ENCODE measurements at regions not wholly inside any gene's neighbourhood (a gene's known extent, or its start where the extent isn't known, plus 50 kb on each side); places are given as distances from the start of the nearest gene placed in this dataset.

GRCh38 chr12:65539023-65539422, 260.5 kb downstream of the MSRB3 start:
- POLR2A ChIA-PET, result no interaction called here

GRCh38 chr12:65540140-65540539, 261.7 kb downstream of the MSRB3 start:
- Mint-ChIP-seq H3K9me3 (peaks cover 0 to 26% (median 14%) of the 10 kb centered on the region in 3 donors), H3K36me3 (no peaks in the 10 kb centered on the region), H3K27me3 (no peaks in the 10 kb centered on the region), H3K27ac (no peak overlapping the region), H3K4me3 (no peak overlapping the region), H3K4me1 (no peaks in the 10 kb centered on the region)
- Histone ChIP-seq H3K4me1 (ENCODE audit: control insufficient read depth in 1 of 2, extremely low read depth in 1 of 2, insufficient read depth in 2 of 2, low read length in 2 of 2) (no peaks in the 10 kb centered on the region), H3K4me3 (ENCODE audit: control insufficient read depth in 1 of 2, extremely low read depth in 1 of 2, low read length in 1 of 2) (no peak overlapping the region), H3K27ac (ENCODE audit: low read length) (no peak overlapping the region), H3K36me3 (ENCODE audit: control insufficient read depth in 2 of 2, extremely low read depth in 1 of 2, insufficient read depth in 1 of 2, low read length in 1 of 2) (no peaks in the 10 kb centered on the region), H3K9me3 (no peaks in the 10 kb centered on the region), H3K27me3 (replicated peaks in 1 of 2; ENCODE audit: control insufficient read depth in 2 of 2, extremely low read depth in 1 of 2, insufficient read depth in 2 of 2, low read length in 1 of 2) (no peaks in the 10 kb centered on the region)
- ChIA-PET POLR2A (no interaction called here), CTCF (no interaction called here)
- WGBS (ENCODE audit: insufficient coverage), result no CpG with 5 or more reads among the region's 1 CpG
- ATAC-seq (replicated peaks in 1 of 4) (no peak), DNase-seq (no peak)

More at GRCh38 chr12:65539023-65539422, 260.5 kb downstream of the MSRB3 start:
- DNase-seq (no peak), ATAC-seq (replicated peaks in 1 of 4) (no peak)
- no peaks in the 10 kb centered on the region for H3K9me3 ChIP-seq
- no peak overlapping the region for H3K4me3 ChIP-seq (ENCODE audit: control insufficient read depth in 1 of 2, extremely low read depth in 1 of 2, low read length in 1 of 2)
- Mint-ChIP-seq H3K36me3 (no peaks in the 10 kb centered on the region), H3K4me1 (no peaks in the 10 kb centered on the region), H3K9me3 (peaks cover 0 to 26% (median 14%) of the 10 kb centered on the region in 3 donors), H3K4me3 (no peak overlapping the region), H3K27me3 (no peaks in the 10 kb centered on the region), H3K27ac (no peak overlapping the region)
- H3K4me1 ChIP-seq (ENCODE audit: control insufficient read depth in 1 of 2, extremely low read depth in 1 of 2, insufficient read depth in 2 of 2, low read length in 2 of 2), result no peaks in the 10 kb centered on the region
- 75% methylated on average over 1 of the region's 1 CpG for WGBS (ENCODE audit: insufficient coverage)
- H3K36me3 ChIP-seq (ENCODE audit: control insufficient read depth in 2 of 2, extremely low read depth in 1 of 2, insufficient read depth in 1 of 2, low read length in 1 of 2), result no peaks in the 10 kb centered on the region
- CTCF ChIA-PET, result no interaction called here
- no peak overlapping the region for H3K27ac ChIP-seq (ENCODE audit: low read length)
- no peaks in the 10 kb centered on the region for H3K27me3 ChIP-seq (replicated peaks in 1 of 2; ENCODE audit: control insufficient read depth in 2 of 2, extremely low read depth in 1 of 2, insufficient read depth in 2 of 2, low read length in 1 of 2)

GRCh38 chr12:65546528-65546927, 268.0 kb downstream of the MSRB3 start:
- CTCF ChIA-PET, result interaction anchor here in 1 of 2 donors (1.3 kb wide), 1 partner anchor 10 kb away, joined by 4 read pairs; no protein-coding TSS in a partner anchor
- DNase-seq, result no peak
- Mint-ChIP-seq H3K4me3 (no peak overlapping the region), H3K36me3 (no peaks in the 10 kb centered on the region), H3K27ac (no peak overlapping the region), H3K4me1 (no peaks in the 10 kb centered on the region), H3K9me3 (peaks cover 0 to 4% (median 0%) of the 10 kb centered on the region in 3 donors), H3K27me3 (peaks cover 0 to 2% of the 10 kb centered on the region in 2 donors)
- Histone ChIP-seq H3K36me3 (ENCODE audit: control insufficient read depth in 2 of 2, extremely low read depth in 1 of 2, insufficient read depth in 1 of 2, low read length in 1 of 2) (no peaks in the 10 kb centered on the region), H3K27ac (ENCODE audit: low read length) (no peak overlapping the region), H3K27me3 (replicated peaks in 1 of 2; ENCODE audit: control insufficient read depth in 2 of 2, extremely low read depth in 1 of 2, insufficient read depth in 2 of 2, low read length in 1 of 2) (peaks cover 0 to 7% of the 10 kb centered on the region in 2 experiments), H3K4me3 (ENCODE audit: control insufficient read depth in 1 of 2, extremely low read depth in 1 of 2, low read length in 1 of 2) (no peak overlapping the region), H3K9me3 (no peaks in the 10 kb centered on the region), H3K4me1 (ENCODE audit: control insufficient read depth in 1 of 2, extremely low read depth in 1 of 2, insufficient read depth in 2 of 2, low read length in 2 of 2) (no peaks in the 10 kb centered on the region)
- WGBS (ENCODE audit: insufficient coverage), result 100% methylated on average over 2 of the region's 4 CpGs
- POLR2A ChIA-PET, result no interaction called here
- no peak for ATAC-seq (replicated peaks in 1 of 4)

GRCh38 chr12:65556676-65557437, 267.4 kb upstream of the HMGA2 start:
- H3K27ac ChIP-seq (ENCODE audit: low read length), result no peak overlapping the region
- peaks cover 0 to 2% of the 10 kb centered on the region in 2 experiments for H3K27me3 ChIP-seq (replicated peaks in 1 of 2; ENCODE audit: control insufficient read depth in 2 of 2, extremely low read depth in 1 of 2, insufficient read depth in 2 of 2, low read length in 1 of 2)
- H3K36me3 ChIP-seq (ENCODE audit: control insufficient read depth in 2 of 2, extremely low read depth in 1 of 2, insufficient read depth in 1 of 2, low read length in 1 of 2), result no peaks in the 10 kb centered on the region
- peak; percentile 65 to 78 (median 76) for ATAC-seq (replicated peaks in 1 of 4)
- no peaks in the 10 kb centered on the region for H3K9me3 ChIP-seq
- 29% methylated on average over 18 of the region's 22 CpGs for WGBS (ENCODE audit: insufficient coverage)
- Mint-ChIP-seq H3K4me1 (peaks cover 5 to 8% (median 6%) of the 10 kb centered on the region in 3 donors), H3K9me3 (no peaks in the 10 kb centered on the region), H3K27ac (no peak overlapping the region), H3K36me3 (no peaks in the 10 kb centered on the region), H3K4me3 (peak overlapping the region in 1 of 3 donors; percentile 10), H3K27me3 (peaks cover 3 to 18% of the 10 kb centered on the region in 2 donors)
- CTCF ChIA-PET, result interaction anchor here (0.5 to 1.2 kb wide), 10 partner anchors 10 to 666 kb away, joined by 3 to 7 read pairs (median 3); no protein-coding TSS in a partner anchor
- peaks cover 0 to 3% of the 10 kb centered on the region in 2 experiments for H3K4me1 ChIP-seq (ENCODE audit: control insufficient read depth in 1 of 2, extremely low read depth in 1 of 2, insufficient read depth in 2 of 2, low read length in 2 of 2)
- peak; percentile 5 to 67 (median 34) for DNase-seq
- POLR2A ChIA-PET, result no interaction called here
- H3K4me3 ChIP-seq (ENCODE audit: control insufficient read depth in 1 of 2, extremely low read depth in 1 of 2, low read length in 1 of 2), result no peak overlapping the region

- no peak overlapping the region for H3K4me3 ChIP-seq (ENCODE audit: control insufficient read depth in 1 of 2, extremely low read depth in 1 of 2, low read length in 1 of 2)
- Mint-ChIP-seq H3K36me3 (no peaks in the 10 kb centered on the region), H3K4me3 (no peak overlapping the region), H3K4me1 (peaks cover 5 to 8% (median 6%) of the 10 kb centered on the region in 3 donors), H3K9me3 (no peaks in the 10 kb centered on the region), H3K27me3 (peaks cover 8 to 24% of the 10 kb centered on the region in 2 donors), H3K27ac (no peak overlapping the region)
- WGBS (ENCODE audit: insufficient coverage), result 100% methylated on average over 1 of the region's 3 CpGs
- no peak overlapping the region for H3K27ac ChIP-seq (ENCODE audit: low read length)
- peaks cover 0 to 3% of the 10 kb centered on the region in 2 experiments for H3K4me1 ChIP-seq (ENCODE audit: control insufficient read depth in 1 of 2, extremely low read depth in 1 of 2, insufficient read depth in 2 of 2, low read length in 2 of 2)
- ATAC-seq (replicated peaks in 1 of 4), result no peak
- no peaks in the 10 kb centered on the region for H3K9me3 ChIP-seq
- ChIA-PET POLR2A (no interaction called here), CTCF (interaction anchor here (0.5 to 1.2 kb wide), 7 partner anchors 9 to 667 kb away, joined by 3 to 7 read pairs (median 4); no protein-coding TSS in a partner anchor)
- no peak for DNase-seq
- H3K36me3 ChIP-seq (ENCODE audit: control insufficient read depth in 2 of 2, extremely low read depth in 1 of 2, insufficient read depth in 1 of 2, low read length in 1 of 2), result no peaks in the 10 kb centered on the region
- peaks cover 0 to 2% of the 10 kb centered on the region in 2 experiments for H3K27me3 ChIP-seq (replicated peaks in 1 of 2; ENCODE audit: control insufficient read depth in 2 of 2, extremely low read depth in 1 of 2, insufficient read depth in 2 of 2, low read length in 1 of 2)
These were observed 266.7 kb upstream of the HMGA2 start for GRCh38 chr12:65557438-65558181.

GRCh38 chr12:65560286-65560685, 264.0 kb upstream of the HMGA2 start:
- ChIA-PET POLR2A (no interaction called here), CTCF (interaction anchor here in 1 of 2 donors (0.6 to 0.7 kb wide), 2 partner anchors 11 to 519 kb away, joined by 3 to 4 read pairs; no protein-coding TSS in a partner anchor)
- Mint-ChIP-seq H3K4me3 (no peak overlapping the region), H3K27ac (no peak overlapping the region), H3K9me3 (no peaks in the 10 kb centered on the region), H3K27me3 (peaks cover 21 to 29% of the 10 kb centered on the region in 2 donors), H3K4me1 (peaks cover 5 to 8% (median 6%) of the 10 kb centered on the region in 3 donors), H3K36me3 (no peaks in the 10 kb centered on the region)
- no peak overlapping the region for H3K4me3 ChIP-seq (ENCODE audit: control insufficient read depth in 1 of 2, extremely low read depth in 1 of 2, low read length in 1 of 2)
- H3K27ac ChIP-seq (ENCODE audit: low read length), result no peak overlapping the region
- H3K9me3 ChIP-seq, result no peaks in the 10 kb centered on the region
- DNase-seq (no peak), ATAC-seq (replicated peaks in 1 of 4) (no peak)
- H3K4me1 ChIP-seq (ENCODE audit: control insufficient read depth in 1 of 2, extremely low read depth in 1 of 2, insufficient read depth in 2 of 2, low read length in 2 of 2), result peaks cover 0 to 3% of the 10 kb centered on the region in 2 experiments
- peaks cover 0 to 2% of the 10 kb centered on the region in 2 experiments for H3K27me3 ChIP-seq (replicated peaks in 1 of 2; ENCODE audit: control insufficient read depth in 2 of 2, extremely low read depth in 1 of 2, insufficient read depth in 2 of 2, low read length in 1 of 2)
- no peaks in the 10 kb centered on the region for H3K36me3 ChIP-seq (ENCODE audit: control insufficient read depth in 2 of 2, extremely low read depth in 1 of 2, insufficient read depth in 1 of 2, low read length in 1 of 2)
- no CpG with 5 or more reads among the region's 2 CpGs for WGBS (ENCODE audit: insufficient coverage)

All from T-cell (primary cell).